H1 (cell line): ENCODE measurements at regions not wholly inside any gene's neighbourhood (a gene's known extent, or its start where the extent isn't known, plus 50 kb on each side); places are given as distances from the start of the nearest gene placed in this dataset.

Experiments
- ASH2L ChIP-seq: fragments of 200-600, 300-600 bp; sonication (generic); IDR thresholded peaks from one replicate; pipeline ENCODE4 v1.7.1; 2017; ENCODE audit warnings: low read length
- CBX5 ChIP-seq: fragments of 300-800, 300-1000 bp; sonication (generic); IDR thresholded peaks from 2 replicates; pipeline ENCODE4 v1.7.1; 2016; ENCODE audit warnings: antibody characterized with exemption, low read length, low read depth
- FOSL1 ChIP-seq: IDR thresholded peaks from 2 replicates; pipeline ENCODE4 v1.6.1; 2011; ENCODE audit warnings: mild to moderate bottlenecking, low read depth, low read length, moderate library complexity; ENCODE audit not compliant: insufficient read depth
- POLR2A ChIP-seq, 2 experiments: IDR thresholded peaks; 1 replicate in 1 of 2; 2 replicates in 1 of 2; pipeline ENCODE4 v1.6.1; 2011; ENCODE audit warnings: low read depth in 2 of 2, low read length in 2 of 2, mild to moderate bottlenecking in 2 of 2; ENCODE audit errors: control extremely low read depth in 1 of 2
- RAD21 ChIP-seq, 2 experiments: IDR thresholded peaks in 1 of 2; conservative IDR thresholded peaks in 1 of 2; 2 replicates each; pipeline ENCODE4 v1.6.1; 2011; ENCODE audit warnings: low read depth in 2 of 2, low read length in 2 of 2, improper control_type of control experiment in 1 of 2, inconsistent platforms in 1 of 2, mild to moderate bottlenecking in 1 of 2, moderate library complexity in 1 of 2
- SIRT6 ChIP-seq: IDR thresholded peaks from one replicate; pipeline ENCODE4 v1.7.1; 2012; ENCODE audit warnings: low read length, inconsistent platforms
- SIX5 ChIP-seq: IDR thresholded peaks from 2 replicates; pipeline ENCODE4 v1.6.1; 2011; ENCODE audit warnings: mild to moderate bottlenecking, low read depth, low read length
- TAF1 ChIP-seq: IDR thresholded peaks from 2 replicates; pipeline ENCODE4 v1.6.1; 2011; ENCODE audit warnings: mild to moderate bottlenecking, low read depth, low read length
- ZNF274 ChIP-seq: IDR thresholded peaks from 2 replicates; pipeline ENCODE4 v1.7.0; 2012; ENCODE audit warnings: low read length, borderline replicate concordance; ENCODE audit errors: extremely low read depth
- TF ChIP-seq, protein P1 (sequence below), 3 experiments: IDR thresholded peaks; 1 replicate in 2 of 3; 2 replicates in 1 of 3; pipeline versions ENCODE4 v1.5.1 to v1.6.1; 2011; ENCODE audit warnings: low read length in 3 of 3, mild to moderate bottlenecking in 3 of 3, inconsistent platforms in 2 of 3, low read depth in 1 of 3, moderate library complexity in 1 of 3; ENCODE audit not compliant: insufficient read depth in 1 of 3; ENCODE audit errors: control extremely low read depth in 1 of 3
- TF ChIP-seq, protein P2 (sequence below): IDR thresholded peaks from 2 replicates; pipeline ENCODE4 v1.6.1; 2012; ENCODE audit warnings: inconsistent platforms
- TF ChIP-seq, protein P3 (sequence below): IDR thresholded peaks from 2 replicates; pipeline ENCODE4 v1.6.1; 2011; ENCODE audit warnings: low read length, improper control_type of control experiment

DNA sequence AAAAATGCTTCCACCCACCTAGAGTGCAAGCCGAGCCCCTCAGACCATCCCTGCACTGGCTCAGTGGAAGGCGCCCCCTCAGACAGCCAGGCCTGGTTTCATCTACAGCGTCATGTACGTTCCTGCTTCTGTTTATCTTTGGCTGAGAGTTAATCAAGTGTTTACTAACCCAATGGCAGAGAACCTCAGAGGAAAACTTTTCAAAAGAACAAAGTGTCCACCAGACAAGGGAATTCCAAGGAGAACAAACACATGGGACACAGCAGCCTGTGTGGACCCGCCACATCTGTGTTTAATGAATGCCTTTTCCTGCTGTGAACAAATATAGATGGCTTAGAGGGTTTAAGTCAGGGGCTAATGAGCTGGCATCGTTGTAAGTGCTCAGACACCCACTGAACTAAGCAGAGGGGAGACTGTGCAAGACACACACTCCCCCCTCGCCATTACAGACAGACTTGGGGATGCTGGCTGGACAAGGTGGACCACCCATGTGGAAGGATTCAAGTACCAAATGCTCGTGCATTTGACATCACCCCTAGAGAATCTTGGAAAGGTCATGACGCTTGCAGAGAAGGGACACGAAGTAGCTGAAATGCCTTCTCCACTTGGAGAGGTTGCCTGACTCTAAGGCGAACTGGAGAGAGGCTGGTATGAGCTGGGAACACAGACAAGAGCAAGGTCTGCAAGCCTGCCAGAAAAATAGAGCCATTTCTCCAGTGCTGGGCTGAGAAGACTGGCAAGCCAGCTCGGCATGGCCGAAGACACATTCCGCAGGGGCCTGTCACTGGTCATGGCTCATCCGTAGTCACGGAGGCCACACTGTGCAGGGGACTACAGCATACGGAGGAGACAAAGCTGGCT, 53.5 kb upstream of the NXT1 start:
- TF ChIP-seq SIRT6 (no peak), RAD21 (IDR thresholded peaks at IDR 0.05 in 1 of 2, conservative IDR thresholded peaks at IDR 0.05 in 1 of 2; ENCODE audit: low read depth in 2 of 2, low read length in 2 of 2) (no peak), SIX5 (no peak), ZNF274 (no peak), POLR2A (IDR thresholded peaks at IDR 0.05; ENCODE audit: control extremely low read depth in 1 of 2, low read depth in 2 of 2, low read length in 2 of 2) (no peak), CBX5 (no peak), TAF1 (no peak), FOSL1 (no peak), ASH2L (no peak)
- TF ChIP-seq, protein P1, sequence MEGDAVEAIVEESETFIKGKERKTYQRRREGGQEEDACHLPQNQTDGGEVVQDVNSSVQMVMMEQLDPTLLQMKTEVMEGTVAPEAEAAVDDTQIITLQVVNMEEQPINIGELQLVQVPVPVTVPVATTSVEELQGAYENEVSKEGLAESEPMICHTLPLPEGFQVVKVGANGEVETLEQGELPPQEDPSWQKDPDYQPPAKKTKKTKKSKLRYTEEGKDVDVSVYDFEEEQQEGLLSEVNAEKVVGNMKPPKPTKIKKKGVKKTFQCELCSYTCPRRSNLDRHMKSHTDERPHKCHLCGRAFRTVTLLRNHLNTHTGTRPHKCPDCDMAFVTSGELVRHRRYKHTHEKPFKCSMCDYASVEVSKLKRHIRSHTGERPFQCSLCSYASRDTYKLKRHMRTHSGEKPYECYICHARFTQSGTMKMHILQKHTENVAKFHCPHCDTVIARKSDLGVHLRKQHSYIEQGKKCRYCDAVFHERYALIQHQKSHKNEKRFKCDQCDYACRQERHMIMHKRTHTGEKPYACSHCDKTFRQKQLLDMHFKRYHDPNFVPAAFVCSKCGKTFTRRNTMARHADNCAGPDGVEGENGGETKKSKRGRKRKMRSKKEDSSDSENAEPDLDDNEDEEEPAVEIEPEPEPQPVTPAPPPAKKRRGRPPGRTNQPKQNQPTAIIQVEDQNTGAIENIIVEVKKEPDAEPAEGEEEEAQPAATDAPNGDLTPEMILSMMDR (IDR thresholded peaks at IDR 0.05; ENCODE audit: control extremely low read depth in 1 of 3, insufficient read depth in 1 of 3, low read depth in 1 of 3, low read length in 3 of 3) = no peak
- TF ChIP-seq, protein P2, sequence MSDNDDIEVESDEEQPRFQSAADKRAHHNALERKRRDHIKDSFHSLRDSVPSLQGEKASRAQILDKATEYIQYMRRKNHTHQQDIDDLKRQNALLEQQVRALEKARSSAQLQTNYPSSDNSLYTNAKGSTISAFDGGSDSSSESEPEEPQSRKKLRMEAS = no peak
- TF ChIP-seq, protein P3, sequence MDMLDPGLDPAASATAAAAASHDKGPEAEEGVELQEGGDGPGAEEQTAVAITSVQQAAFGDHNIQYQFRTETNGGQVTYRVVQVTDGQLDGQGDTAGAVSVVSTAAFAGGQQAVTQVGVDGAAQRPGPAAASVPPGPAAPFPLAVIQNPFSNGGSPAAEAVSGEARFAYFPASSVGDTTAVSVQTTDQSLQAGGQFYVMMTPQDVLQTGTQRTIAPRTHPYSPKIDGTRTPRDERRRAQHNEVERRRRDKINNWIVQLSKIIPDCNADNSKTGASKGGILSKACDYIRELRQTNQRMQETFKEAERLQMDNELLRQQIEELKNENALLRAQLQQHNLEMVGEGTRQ = no peak
